Stimulated activated CD4-positive, alpha-beta T cell treated with anti-CD3 and anti-CD28 coated beads, Interleukin-12 subunit alpha, Interleukin-12 subunit beta, amount 100 ng/mL, for 24 hours (primary cell): ENCODE measurements at regions not wholly inside any gene's neighbourhood (a gene's known extent, or its start where the extent isn't known, plus 50 kb on each side); places are given as distances from the start of the nearest gene placed in this dataset.
"Not testable (repeated sequence)": the region's sequence is repeated elsewhere in the genome, so short reads cannot be mapped to it uniquely, and the experiment has no call there.

ENCODE experiments used
- DNase-seq, 2 experiments: peaks; one replicate each; pipeline ENCODE4 v3.0.0-alpha.2; 2020; ENCODE audit warnings: low read depth in 2 of 2

DNA sequence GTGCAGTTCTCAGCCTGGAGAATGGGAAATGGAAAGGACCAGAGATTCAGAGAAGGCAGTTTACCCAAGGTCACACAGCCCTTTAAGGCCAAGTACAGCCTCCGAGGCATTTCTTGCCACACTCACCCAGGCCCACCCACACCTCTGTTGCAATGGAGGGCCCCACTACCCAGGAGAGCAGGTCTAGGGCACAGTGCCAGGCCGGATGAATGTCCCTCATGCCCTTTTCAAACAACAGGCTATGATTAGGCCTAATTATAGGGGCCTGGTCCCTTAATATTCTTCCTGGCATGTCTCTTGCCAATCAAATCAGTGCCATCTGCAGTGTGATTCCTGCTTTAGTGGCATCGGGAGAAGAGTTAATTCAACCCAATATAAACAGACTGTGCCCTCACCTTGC, 195.3 kb downstream of the KLRB1 start:
- DNase-seq, result not testable (repeated sequence)

DNA sequence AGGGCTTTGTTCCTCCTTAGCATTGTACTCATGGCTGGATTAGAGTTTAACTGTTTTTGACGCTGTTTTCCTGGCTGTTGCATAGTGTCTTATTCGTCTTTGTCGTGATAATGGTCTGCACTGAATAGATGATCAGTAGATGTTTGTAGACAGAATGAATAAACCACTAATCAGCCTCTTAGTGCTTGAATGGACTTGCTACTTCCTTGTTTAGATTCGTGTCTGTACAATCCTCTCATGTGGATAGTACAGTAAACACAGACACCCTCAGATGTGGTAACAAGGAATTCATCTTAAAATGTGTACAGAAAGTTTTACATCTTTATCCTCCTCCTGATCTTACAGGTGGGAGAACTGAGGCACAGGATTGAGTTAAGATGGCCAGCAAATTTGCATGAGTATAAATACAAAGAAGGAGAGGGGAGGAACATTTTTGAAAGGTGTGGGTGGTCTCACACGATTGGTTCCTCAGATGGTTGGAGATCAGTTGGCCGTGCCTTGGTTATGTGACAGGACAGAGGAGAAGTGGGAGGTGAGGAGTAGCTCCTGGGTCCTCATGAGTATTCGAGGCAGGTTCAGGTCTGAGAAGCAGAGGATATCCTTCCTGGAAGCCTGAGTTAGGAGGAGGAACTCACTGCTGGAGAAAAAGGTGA, 196.0 kb downstream of the KLRB1 start:
- DNase-seq, result not testable (repeated sequence)

- not testable (repeated sequence) for DNase-seq
Measured at GRCh38 chr12:9407425-9407748, 199.2 kb upstream of the PZP start.

DNA sequence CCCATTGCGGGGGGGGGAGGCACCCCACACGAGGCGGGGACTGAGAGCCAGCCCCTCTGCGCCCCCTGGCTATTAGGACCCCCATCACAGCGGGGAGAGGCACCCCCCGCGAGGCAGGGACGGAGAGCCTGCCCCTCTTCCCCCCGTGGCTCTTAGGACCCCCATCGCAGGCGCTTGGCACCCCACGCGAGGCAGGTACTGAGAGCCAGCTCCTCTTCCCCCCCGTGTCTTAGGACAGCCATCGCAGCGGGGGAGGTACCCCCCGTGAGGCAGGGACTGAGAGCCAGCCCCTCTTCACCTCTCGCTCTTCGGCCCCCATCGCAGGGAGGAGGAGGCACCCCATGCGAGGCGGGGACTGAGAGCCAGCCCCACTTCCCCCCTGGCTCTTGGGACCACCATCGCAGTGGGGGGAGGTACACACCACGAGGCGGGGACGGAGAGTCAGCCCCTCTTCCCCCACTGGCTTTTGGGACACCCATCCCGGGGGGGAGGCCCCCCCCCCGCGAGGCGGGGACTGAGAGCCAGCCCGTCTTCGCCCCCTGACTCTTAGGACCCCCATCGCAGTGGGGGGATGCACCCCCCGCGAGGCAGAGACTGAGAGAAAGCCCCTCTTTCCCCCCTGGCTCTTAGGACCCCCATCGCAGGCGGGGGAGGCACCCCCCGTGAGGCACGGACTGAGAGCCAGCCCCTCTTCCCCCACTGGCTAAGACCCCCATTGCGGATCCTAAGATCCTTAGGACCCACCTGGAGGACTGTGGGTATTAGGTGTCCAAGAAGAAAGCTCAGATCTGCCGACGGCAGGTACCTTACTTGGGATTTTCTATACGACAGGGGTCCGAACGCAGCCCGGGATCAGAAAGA, 198.6 kb upstream of the PZP start:
- DNase-seq, result no peak

DNA sequence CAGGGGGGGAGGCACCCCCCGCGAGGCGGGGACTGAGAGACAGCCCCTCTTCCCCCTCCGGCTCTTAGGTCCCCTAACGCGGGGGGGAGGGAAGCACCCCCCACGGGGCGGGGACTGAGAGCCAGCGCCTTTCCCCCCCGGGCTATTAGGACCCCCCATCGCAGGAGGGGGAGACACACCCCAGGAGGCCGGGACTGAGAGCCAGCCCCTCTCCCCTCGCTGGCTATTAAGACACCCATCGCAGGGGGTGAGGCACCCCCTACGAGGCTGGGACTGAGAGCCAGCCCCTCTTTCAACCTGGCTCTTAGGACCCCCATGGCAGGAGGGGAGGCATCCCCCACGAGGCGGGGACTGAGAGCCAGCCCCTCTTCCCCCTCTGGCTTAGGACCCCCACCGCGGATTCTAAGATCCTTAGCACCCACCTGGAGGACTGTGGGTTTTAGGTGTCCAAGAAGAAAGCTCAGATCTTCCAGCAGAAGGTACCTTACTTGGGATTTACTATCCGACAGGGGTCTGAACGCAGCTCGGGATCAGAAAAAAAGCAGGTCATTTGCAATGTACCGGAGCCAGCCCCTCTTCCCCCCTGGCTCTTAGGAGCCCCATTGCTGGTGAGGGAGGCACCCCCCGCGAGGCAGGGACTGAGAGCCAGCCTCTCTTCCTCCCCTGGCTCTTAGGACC, 197.8 kb upstream of the PZP start:
- DNase-seq, result no peak

GRCh38 chr12:9404469-9405260, 196.5 kb upstream of the PZP start:
- no peak for DNase-seq

- DNase-seq, result no peak
Measured at GRCh38 chr12:9404031-9404430, 195.8 kb upstream of the PZP start.

GRCh38 chr12:9402432-9403040, 194.3 kb upstream of the PZP start:
- DNase-seq, result not testable (repeated sequence)

DNA sequence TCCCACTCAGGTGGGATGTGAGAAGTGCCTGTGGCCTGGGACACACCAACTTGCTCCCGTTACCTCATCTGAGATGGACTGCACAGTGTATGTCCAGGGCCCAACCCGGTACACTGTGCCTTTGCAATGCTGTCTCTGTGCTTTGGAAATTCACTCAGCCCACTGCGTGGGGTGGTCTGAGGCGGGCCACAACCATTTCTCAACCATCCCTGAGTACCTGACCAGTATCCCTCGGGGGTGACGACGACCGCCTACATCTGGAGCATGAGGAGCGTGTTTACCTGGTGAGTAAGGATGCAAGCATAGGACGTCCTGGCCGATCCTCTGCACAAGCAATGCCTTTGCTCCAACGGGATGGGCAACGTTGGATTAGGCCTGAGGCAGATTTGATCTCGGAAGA, 188.2 kb upstream of the PZP start:
- DNase-seq, result not testable (repeated sequence)

GRCh38 chr12:9395220-9395619, 187.0 kb upstream of the PZP start:
- DNase-seq, result not testable (repeated sequence)

GRCh38 chr12:9392842-9393241, 184.6 kb upstream of the PZP start:
- DNase-seq, result no peak

- no peak for DNase-seq
Measured at GRCh38 chr12:9391815-9392214, 183.6 kb upstream of the PZP start.

DNA sequence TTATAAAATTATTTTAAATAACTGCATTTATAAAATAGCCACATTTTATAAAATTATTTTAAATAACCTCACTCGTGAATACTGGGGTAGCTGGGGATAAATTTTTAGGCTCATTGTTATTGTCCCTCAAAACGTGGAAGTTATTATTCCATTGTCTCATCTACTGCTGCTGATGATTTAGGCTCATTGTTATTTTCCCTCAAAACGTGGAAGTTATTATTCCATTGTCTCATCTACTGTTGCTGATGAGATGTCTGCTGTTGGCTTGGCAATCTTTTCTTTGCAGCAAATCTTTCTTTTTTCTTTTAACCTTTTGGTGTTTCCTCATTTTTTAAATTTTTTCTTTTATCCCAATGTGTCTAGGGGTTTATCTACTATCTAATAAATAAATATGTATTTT, 182.6 kb upstream of the PZP start:
- no peak for DNase-seq

DNA sequence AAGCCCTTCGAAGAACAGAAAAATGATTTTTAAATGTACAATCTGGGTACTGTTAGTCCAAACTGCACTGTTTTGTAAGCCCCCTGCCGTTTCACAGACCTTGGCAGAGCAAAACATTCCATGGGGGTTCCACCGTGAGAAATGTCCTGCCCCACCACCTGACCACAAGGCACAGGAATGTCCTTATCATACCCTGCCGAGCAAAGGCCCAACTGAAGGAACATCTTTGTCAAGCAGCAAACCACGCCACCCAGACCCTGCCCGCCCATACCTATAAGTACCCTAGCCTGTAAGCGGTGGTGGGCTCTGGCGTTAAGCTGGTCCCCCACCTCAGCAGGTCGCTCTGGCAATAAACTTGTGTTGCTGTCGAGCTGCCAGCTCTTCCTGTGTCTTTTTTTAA, 181.6 kb upstream of the PZP start:
- no peak for DNase-seq

DNA sequence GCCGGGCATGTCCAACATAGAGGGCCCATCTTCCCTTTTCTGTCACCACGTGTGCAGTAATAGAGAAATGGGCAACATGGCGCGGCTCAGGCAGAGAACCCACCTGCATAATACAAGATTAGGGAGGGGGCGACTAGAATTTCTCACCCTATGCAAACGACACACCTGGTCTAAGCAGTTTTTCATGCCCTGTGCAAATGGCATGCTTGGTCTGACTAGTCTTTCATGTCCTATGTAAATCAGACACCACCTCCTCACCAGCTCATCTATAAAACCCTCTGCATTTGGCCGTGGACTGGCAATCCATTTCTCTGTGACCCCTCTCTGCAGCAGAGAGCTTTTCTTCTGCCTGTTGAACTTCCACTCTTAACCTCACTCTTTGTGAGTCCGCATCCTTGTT, 180.2 kb upstream of the PZP start:
- no peak for DNase-seq

GRCh38 chr12:9387450-9387849, 179.3 kb upstream of the PZP start:
- DNase-seq, result no peak

- DNase-seq, result no peak
Measured at GRCh38 chr12:9383585-9383984, 175.4 kb upstream of the PZP start.

GRCh38 chr12:9381619-9382018, 173.4 kb upstream of the PZP start:
- DNase-seq, result no peak

- no peak for DNase-seq
Measured at GRCh38 chr12:9380650-9381049, 172.5 kb upstream of the PZP start.

GRCh38 chr12:9379023-9379742, 171.0 kb upstream of the PZP start:
- DNase-seq, result no peak

DNA sequence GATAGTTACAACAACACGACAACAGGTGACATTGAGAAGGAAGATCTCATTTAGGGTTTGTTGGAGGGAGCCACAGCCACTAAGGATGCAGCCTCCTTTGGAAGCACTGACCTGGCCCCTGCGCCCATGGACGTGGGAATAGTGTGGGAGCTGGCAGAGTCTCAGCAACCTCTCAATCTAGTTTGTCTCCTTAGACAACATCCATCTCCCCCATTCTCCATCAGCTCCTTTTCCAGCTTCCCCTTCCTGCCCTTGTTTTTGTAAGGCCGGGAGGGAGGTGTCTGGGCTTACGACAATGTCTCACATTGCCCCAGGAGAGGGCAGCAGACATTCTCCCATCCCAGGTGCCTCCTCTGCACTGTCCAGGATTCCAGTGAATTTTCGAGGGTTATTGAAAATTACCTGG, 170.2 kb upstream of the PZP start:
- DNase-seq, result no peak
